ENCODE measurements at regions not wholly inside any gene's neighbourhood (a gene's known extent, or its start where the extent isn't known, plus 50 kb on each side); places are given as distances from the start of the nearest gene placed in this dataset.
"Not testable (repeated sequence)": the region's sequence is repeated elsewhere in the genome, so short reads cannot be mapped to it uniquely, and the experiment has no call there.

GRCh38 chr11:130679247-130679646 lies 230.8 kb downstream of the ADAMTS15 start:
- DNase-seq: no peak

- DNase-seq: not testable (repeated sequence)
Measured at GRCh38 chr11:130682471-130682870, 233.8 kb downstream of the SNX19 start.

GRCh38 chr11:130689222-130689908 lies 226.9 kb downstream of the SNX19 start:
- no peak for DNase-seq

GRCh38 chr11:130691581-130691980 lies 224.7 kb downstream of the SNX19 start:
- no peak for DNase-seq

GRCh38 chr11:130692220-130692619 lies 224.1 kb downstream of the SNX19 start:
- no peak for DNase-seq

GRCh38 chr11:130693543-130693942 lies 222.7 kb downstream of the SNX19 start:
- no peak for DNase-seq

GRCh38 chr11:130694488-130695045 lies 221.7 kb downstream of the SNX19 start:
- DNase-seq: no peak

- no peak for DNase-seq
Measured at GRCh38 chr11:130698174-130698573, 218.1 kb downstream of the SNX19 start.

GRCh38 chr11:130699561-130699960 lies 216.7 kb downstream of the SNX19 start:
- DNase-seq: no peak

GRCh38 chr11:130700092-130700491 lies 216.2 kb downstream of the SNX19 start:
- DNase-seq: no peak

GRCh38 chr11:130703489-130704190 lies 212.6 kb downstream of the SNX19 start:
- no peak for DNase-seq

GRCh38 chr11:130705670-130706421 lies 210.4 kb downstream of the SNX19 start:
- no peak for DNase-seq

- DNase-seq: no peak
Measured at GRCh38 chr11:130706572-130706971, 209.7 kb downstream of the SNX19 start.

- DNase-seq: no peak
Measured at GRCh38 chr11:130707217-130707616, 209.1 kb downstream of the SNX19 start.

GRCh38 chr11:130709531-130709930 lies 206.7 kb downstream of the SNX19 start:
- no peak for DNase-seq

- no peak for DNase-seq
Measured at GRCh38 chr11:130710021-130710420, 206.3 kb downstream of the SNX19 start.

- no peak for DNase-seq
Measured at GRCh38 chr11:130710497-130711012, 205.7 kb downstream of the SNX19 start.

- DNase-seq: no peak
Measured at GRCh38 chr11:130711193-130711592, 205.1 kb downstream of the SNX19 start.

GRCh38 chr11:130712480-130712879 lies 203.8 kb downstream of the SNX19 start:
- DNase-seq: no peak

GRCh38 chr11:130715085-130715876 lies 201.0 kb downstream of the SNX19 start:
- DNase-seq: no peak

- no peak for DNase-seq
Measured at GRCh38 chr11:130715877-130716220, 200.4 kb downstream of the SNX19 start.

GRCh38 chr11:130718120-130718519 lies 198.2 kb downstream of the SNX19 start:
- no peak for DNase-seq

Measured in NCI-H2171 treated with DMSO at 0.1 percent for 48 hours (cell line).